HG03139 (cell line): ENCODE measurements at regions not wholly inside any gene's neighbourhood (a gene's known extent, or its start where the extent isn't known, plus 50 kb on each side); places are given as distances from the start of the nearest gene placed in this dataset.
"Not testable (repeated sequence)": the region's sequence is repeated elsewhere in the genome, so short reads cannot be mapped to it uniquely, and the experiment has no call there.

Experiments used
- ATAC-seq: cut with Tn5 transposase; IDR thresholded peaks from one replicate; pipeline ENCODE4 v1.9.1; 2021; ENCODE audit not compliant: unreplicated experiment

- ATAC-seq: no peak
These were observed 165.9 kb upstream of the PPP1R3A start for GRCh38 chr7:114084472-114085312.

GRCh38 chr7:114084002-114084471 is 165.2 kb upstream of the PPP1R3A start:
- ATAC-seq: no peak

DNA sequence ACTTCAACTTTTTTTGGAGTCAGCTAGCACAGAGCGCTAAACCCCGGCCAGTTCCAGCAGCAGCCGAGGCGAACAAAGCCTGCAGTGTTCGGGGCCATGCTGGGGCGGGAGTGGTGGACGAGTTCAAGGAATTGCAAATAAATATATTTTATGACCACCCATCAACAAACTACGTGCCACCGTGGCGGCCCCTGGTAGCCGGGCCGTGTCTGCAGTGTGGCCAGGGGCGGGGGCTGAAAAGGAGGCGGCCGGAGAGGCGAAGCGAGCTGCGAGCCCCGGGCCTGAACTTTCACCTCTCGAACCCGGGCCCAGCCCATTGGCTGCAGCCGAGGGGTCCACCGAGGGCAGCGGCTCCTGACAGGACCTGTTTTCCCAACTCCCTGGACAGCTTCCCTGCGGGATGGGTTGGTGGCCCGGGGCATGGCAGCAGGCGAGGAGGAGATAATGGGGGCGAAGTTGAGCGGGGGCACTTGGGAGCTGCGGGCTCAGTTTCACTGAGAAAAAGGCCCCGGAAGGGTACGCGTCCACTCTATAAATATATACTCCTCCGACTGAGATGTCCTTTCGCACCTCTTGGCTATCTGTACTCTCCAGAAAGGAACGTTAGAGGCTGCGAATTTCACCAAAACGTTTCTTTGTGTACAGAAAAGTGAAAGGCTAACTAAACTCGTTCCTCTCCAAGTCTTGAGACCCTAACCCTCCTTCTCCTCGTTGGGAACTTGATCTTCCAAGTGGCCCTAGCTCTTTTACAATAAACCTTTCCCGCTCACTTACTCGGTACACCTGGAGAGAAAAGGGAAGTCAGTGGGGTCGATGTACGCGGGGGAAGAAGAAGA is 164.6 kb upstream of the PPP1R3A start:
- no peak for ATAC-seq

GRCh38 chr7:114082642-114083165 is 163.9 kb upstream of the PPP1R3A start:
- no peak for ATAC-seq

DNA sequence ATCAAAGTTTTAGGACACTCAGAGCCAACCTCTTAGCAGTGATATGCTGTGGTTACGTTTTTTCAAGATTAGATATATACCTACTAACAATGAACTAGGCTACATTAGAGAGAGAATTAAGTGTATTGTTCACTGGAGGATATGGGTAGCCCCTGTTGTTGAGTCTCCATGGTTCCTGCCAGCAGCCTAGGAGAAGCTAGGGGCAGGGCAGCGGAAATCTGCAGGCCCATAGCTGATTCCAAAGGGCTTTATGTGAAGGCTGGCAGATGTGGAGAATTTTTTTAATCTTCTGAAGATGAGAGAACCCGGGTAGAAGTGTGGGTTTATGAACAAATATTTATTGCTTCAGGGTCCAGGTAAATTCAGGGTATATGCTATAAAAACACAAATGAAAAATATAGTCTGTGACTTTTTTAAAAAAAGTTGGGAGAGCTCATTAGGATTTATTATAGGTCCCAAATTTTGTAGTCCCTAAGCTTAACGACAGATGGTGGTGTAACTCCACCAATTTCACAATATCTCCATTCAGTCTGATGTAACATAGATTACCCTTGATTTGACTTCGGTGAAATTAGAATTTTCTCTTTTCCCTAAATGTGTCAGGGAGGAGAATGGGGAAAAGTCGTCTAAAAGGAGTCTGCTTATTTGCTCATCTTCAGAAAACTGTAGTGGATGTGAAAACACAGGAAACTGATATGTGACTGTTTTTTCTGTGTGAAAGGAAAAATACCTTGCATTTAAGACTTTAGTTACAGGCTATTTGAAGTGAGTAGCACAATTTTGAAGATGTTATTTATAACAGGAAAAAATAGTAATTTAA is 163.0 kb upstream of the PPP1R3A start:
- no peak for ATAC-seq

DNA sequence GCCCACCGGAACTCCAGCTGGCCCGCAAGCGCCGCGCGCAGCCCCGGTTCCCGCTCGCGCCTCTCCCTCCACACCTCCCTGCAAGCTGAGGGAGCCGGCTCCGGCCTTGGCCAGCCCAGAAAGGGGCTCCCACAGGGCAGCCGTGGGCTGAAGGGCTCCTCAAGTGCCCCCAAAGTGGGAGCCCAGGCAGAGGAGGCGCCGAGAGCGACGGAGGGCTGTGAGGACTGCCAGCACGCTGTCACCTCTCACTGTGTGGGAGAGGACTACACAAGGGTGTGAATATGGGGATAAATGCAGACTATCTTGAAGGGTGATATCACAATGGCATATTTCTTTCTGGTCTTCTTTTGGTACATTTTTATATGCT is 158.3 kb upstream of the PPP1R3A start:
- not testable (repeated sequence) for ATAC-seq

DNA sequence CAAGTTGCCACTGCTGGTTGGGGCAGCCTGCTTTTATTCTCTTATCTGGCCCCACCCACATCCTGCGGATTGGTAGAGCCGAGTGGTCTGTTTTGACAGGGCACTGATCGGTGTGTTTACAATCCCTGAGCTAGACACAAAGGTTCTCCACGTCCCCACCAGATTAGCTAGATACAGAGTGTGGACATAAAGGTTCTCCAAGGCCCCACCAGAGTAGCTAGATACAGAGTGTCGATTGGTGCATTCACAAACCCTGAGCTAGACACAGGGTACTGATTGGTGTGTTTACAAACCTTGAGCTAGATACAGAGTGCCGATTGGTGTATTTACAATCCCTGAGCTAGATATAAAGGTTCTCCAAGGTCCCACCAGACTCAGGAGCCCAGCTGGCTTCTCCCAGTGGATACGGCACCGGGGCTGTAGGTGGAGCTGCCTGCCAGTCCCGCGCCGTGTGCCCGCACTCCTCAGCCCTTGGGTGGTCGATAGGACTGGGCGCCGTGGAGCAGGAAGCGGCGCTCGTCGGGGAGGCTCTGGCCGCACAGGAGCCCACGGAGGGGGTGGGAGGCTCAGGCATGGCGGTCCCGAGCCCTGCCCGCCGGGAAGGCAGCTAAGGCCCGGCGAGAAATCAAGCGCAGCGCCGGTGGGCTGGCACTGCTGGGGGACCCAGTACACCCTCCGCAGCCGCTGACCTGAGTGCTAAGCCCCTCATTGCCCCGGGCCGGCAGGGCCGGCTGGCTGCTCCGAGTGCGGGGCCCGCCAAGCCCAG is 157.8 kb upstream of the PPP1R3A start:
- ATAC-seq: not testable (repeated sequence)

- no peak for ATAC-seq
These were observed 154.9 kb upstream of the PPP1R3A start for GRCh38 chr7:114073701-114074100.

GRCh38 chr7:114070246-114070645 is 151.4 kb upstream of the PPP1R3A start:
- no peak for ATAC-seq

GRCh38 chr7:114062810-114063209 is 144.0 kb upstream of the PPP1R3A start:
- ATAC-seq: no peak

DNA sequence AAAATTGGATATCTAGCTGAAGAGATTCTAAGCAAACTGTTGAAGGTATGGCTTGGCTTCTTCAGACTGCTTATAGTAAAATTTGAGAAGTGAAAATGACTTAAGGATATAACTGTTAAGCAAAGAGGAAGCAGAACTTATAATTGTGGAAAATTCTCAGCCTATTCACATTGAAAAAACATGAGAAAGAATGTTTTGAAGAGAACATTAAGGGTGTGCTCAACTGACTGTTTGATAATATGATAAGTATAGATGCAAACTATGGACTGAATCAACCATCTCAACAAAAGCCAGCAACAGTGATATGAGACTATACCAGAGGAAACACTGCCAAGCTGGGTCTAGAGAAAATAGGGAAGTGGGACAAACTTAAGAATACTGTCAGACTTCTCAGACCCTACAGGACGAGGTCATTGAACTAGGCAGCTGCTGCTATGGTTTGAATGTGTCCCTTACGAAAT is 133.1 kb upstream of the PPP1R3A start:
- ATAC-seq: peak; percentile 89

DNA sequence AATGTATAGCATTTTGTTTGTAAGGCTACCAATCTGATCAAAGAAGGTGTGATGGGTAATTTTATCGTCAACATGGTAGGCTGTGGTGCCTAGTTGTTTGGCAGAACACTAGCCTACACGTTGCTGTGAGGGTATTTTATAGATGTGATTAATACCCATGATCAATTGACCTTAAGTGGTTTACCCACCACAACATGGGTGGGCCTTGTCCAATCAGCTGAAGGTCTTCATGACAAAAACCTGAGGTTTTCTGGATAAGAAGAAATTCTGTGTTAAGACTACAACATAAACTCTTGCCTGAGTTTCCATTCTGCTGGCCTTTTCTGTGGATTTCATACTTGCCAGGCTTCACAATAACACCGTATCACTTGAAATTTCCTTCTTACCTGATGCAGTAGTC is 131.8 kb upstream of the PPP1R3A start:
- no peak for ATAC-seq

DNA sequence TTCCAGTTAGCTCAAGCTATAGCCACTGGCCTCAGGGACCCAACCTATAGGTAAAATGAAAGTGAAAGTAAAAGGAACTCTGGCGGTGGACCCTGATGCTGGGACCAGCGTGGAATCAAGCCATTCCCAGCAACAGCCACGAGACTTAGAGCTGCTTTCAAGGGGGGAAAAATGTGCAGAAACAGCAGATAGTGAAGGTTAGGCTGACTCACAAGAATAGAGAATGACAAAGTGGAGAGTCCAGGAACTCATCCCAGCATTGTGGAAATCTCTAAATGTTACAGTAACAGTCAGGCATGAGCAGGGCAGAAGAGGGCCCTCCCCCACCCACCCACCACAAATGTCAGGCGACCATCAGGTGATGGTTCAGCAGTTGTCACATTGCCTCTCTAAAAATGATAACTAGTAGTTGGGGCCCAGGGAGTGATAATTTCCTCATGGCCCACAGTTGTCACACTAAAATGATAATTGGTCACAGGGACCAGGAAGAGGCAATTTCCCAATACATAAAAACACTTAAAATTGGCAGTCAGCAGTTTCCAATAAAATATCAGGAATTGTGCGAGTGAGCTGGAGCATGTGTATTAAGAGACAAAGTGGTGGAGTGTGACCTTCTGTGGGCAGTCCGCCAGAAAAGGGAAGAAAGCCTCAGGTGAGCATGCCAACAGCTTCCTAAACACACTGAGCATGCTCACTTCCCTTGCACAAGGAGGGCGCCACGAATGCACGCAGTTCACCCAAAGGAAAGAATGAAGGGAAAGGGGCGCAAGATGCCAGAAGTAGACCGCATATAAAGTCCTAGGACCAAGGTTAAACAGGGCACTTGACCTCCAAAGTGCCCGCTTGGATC is 129.8 kb upstream of the PPP1R3A start:
- no peak for ATAC-seq

DNA sequence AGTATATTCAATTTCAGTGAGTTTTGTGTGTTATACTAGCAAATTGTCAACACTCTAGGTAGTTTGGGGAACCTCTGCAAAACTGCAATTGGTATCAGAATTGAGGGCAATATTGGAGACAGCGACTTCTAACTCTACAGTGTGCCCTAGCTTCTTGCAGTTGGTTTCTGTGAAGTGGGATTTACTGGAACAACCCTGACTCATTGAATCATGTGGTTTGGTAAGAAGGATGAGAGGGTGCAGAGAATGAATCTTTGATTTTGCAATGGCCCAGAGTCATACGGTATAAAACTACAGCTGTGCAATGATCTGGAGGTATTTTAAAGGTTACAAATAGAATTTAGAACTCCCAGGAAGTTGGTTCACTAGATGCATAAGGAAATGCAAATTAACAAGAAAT is 129.1 kb upstream of the PPP1R3A start:
- no peak for ATAC-seq

- no peak for ATAC-seq
These were observed 114.7 kb upstream of the PPP1R3A start for GRCh38 chr7:114033475-114033874.

DNA sequence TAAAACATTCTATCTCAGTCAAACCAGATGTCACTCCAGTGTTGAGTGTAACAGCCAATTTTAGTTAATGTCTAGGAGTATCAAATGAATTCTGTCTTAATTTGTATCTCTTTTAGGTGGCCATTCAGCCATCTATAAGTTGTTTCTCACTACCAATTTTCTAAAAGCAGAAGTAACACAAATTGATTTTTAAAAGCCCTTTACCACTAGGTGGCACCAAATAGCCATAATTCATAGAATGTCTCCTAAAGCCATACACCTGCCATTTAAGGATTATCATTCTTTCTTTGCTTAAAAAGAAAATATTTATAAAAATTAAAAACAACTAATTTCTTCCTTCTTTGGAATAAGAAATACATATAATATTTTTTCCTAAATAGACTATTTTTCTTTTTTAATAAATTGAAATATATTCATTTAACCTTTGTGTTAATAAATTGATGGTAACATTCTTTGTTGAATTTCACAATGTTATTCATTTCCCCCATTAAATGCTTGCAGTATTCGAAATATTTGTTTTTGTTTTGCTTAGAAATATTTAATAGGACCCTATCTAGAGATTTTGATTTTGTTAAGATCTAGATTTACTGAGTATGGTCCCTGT is 107.8 kb upstream of the PPP1R3A start:
- ATAC-seq: peak; percentile 66

DNA sequence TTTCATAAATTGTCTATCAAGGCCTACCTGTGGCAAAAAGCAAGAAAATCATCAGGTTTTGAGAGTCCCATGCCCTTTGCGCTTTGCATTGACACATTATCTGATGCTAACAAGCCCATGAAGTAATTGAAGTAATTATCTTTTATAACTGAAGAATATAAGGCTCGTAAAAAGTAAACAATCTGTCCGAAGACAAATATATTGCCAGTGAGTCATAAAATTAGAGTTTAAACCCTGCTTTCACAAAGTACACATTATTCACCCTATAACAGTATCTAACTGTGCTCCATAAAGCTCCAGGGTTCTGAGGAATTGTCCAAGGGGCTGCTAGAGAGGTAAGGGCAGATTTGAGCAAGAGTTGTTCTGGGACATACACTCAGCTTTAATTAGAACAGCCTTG is 102.3 kb upstream of the PPP1R3A start:
- no peak for ATAC-seq

DNA sequence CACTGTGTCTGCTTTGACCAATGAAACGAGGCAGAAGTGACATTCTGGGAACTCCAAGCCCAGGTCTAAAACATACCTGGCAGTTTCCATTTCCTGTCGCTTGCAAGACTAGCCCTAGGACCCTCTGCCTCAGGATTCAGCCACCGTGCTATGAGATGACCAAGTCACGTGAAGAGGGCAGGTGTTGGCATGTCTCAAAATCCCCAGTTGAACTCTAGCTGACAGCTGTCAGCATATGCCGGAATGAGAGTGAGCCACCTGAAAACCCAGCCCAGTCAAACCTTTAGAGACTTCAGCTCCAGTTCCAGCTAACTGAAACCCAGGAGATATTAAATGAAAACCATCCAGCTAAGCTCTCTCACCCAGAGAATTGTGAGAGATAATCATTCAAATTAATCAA is 89.9 kb upstream of the PPP1R3A start:
- ATAC-seq: no peak

- ATAC-seq: no peak
These were observed 88.6 kb upstream of the PPP1R3A start for GRCh38 chr7:114007386-114007785.
